A549 (cell line): ENCODE measurements at regions not wholly inside any gene's neighbourhood (a gene's known extent, or its start where the extent isn't known, plus 50 kb on each side); places are given as distances from the start of the nearest gene placed in this dataset.

ENCODE experiments used
- CEBPB ChIP-seq, 2 experiments: fragments of >200 bp in 1 of 2; sonication (Bioruptor Twin) in 1 of 2; formaldehyde crosslinking in 1 of 2; IDR thresholded peaks; 2 replicates each; pipeline ENCODE4 v1.6.1; 2012 to 2016
- E2F6 ChIP-seq: IDR thresholded peaks from 2 replicates; pipeline ENCODE4 v1.6.1; 2012; ENCODE audit warnings: low read depth, borderline replicate concordance
- EP300 ChIP-seq, 2 experiments: fragments of >200 bp; sonication (Bioruptor Twin); formaldehyde crosslinking; IDR thresholded peaks; 2 replicates in 1 of 2; 3 replicates in 1 of 2; pipeline ENCODE4 v1.6.1; 2016 to 2017
- HDAC2 ChIP-seq: fragments of 200-600 bp; sonication (generic); IDR thresholded peaks from 2 replicates; pipeline ENCODE4 v1.6.1; 2016
- JUN ChIP-seq, 2 experiments: fragments of >200 bp; sonication (Bioruptor Twin); formaldehyde crosslinking; IDR thresholded peaks; 2 replicates in 1 of 2; 3 replicates in 1 of 2; pipeline ENCODE4 v1.6.1; 2016 to 2017
- MYC ChIP-seq: IDR thresholded peaks from 2 replicates; pipeline ENCODE4 v1.6.1; 2012; ENCODE audit warnings: mild to moderate bottlenecking, inconsistent platforms, low read length, improper control_type of control experiment, borderline replicate concordance
- POLR2A ChIP-seq: IDR thresholded peaks from 2 replicates; pipeline ENCODE4 v1.6.1; 2012; ENCODE audit warnings: mild to moderate bottlenecking, low read length
- RFX5 ChIP-seq: fragments of 450-650 bp; IDR thresholded peaks from 2 replicates; pipeline ENCODE4 v1.7.1; 2014; ENCODE audit warnings: antibody characterized with exemption, mild to moderate bottlenecking, moderate library complexity
- SMC3 ChIP-seq: fragments of >200 bp; sonication (Bioruptor Twin); formaldehyde crosslinking; IDR thresholded peaks from 3 replicates; pipeline ENCODE4 v1.6.1; 2018; ENCODE audit warnings: inconsistent platforms
- USF2 ChIP-seq: fragments of 450-650 bp; IDR thresholded peaks from 2 replicates; pipeline ENCODE4 v1.6.1; 2014; ENCODE audit warnings: antibody characterized with exemption
- ZC3H11A ChIP-seq: fragments of 450-650 bp; IDR thresholded peaks from 2 replicates; pipeline ENCODE4 v1.6.1; 2014; ENCODE audit warnings: antibody characterized with exemption, mild to moderate bottlenecking
- TF ChIP-seq, protein P1 (sequence below): fragments of >200 bp; sonication (Bioruptor Twin); formaldehyde crosslinking; IDR thresholded peaks from 3 replicates; pipeline ENCODE4 v1.5.1; 2016
- TF ChIP-seq, protein P2 (sequence below): IDR thresholded peaks from 2 replicates; pipeline ENCODE4 v1.6.1; 2012

- TF ChIP-seq POLR2A (no peak), USF2 (no peak), HDAC2 (no peak), CEBPB (IDR thresholded peaks at IDR 0.05) (no peak), SMC3 (no peak), MYC (no peak), EP300 (IDR thresholded peaks at IDR 0.05) (no peak), ZC3H11A (no peak), RFX5 (no peak), JUN (IDR thresholded peaks at IDR 0.05) (no peak), E2F6 (no peak)
- TF ChIP-seq, protein P1, sequence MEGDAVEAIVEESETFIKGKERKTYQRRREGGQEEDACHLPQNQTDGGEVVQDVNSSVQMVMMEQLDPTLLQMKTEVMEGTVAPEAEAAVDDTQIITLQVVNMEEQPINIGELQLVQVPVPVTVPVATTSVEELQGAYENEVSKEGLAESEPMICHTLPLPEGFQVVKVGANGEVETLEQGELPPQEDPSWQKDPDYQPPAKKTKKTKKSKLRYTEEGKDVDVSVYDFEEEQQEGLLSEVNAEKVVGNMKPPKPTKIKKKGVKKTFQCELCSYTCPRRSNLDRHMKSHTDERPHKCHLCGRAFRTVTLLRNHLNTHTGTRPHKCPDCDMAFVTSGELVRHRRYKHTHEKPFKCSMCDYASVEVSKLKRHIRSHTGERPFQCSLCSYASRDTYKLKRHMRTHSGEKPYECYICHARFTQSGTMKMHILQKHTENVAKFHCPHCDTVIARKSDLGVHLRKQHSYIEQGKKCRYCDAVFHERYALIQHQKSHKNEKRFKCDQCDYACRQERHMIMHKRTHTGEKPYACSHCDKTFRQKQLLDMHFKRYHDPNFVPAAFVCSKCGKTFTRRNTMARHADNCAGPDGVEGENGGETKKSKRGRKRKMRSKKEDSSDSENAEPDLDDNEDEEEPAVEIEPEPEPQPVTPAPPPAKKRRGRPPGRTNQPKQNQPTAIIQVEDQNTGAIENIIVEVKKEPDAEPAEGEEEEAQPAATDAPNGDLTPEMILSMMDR: no peak
- TF ChIP-seq, protein P2, sequence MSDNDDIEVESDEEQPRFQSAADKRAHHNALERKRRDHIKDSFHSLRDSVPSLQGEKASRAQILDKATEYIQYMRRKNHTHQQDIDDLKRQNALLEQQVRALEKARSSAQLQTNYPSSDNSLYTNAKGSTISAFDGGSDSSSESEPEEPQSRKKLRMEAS: no peak
These were observed 54.4 kb upstream of the IRF2 start for GRCh38 chr4:184528713-184529112.
